GM18508 (cell line): ENCODE measurements at regions not wholly inside any gene's neighbourhood (a gene's known extent, or its start where the extent isn't known, plus 50 kb on each side); places are given as distances from the start of the nearest gene placed in this dataset.
A peak's percentile ranks its signal among the peaks of the same experiment; 100 is the strongest.
"Not testable (repeated sequence)": the region's sequence is repeated elsewhere in the genome, so short reads cannot be mapped to it uniquely, and the experiment has no call there.

Source experiments
- ATAC-seq: cut with Tn5 transposase; IDR thresholded peaks from one replicate; pipeline ENCODE4 v1.9.1; 2021; ENCODE audit warnings: moderate number of reproducible peaks; ENCODE audit not compliant: insufficient read depth, unreplicated experiment

- not testable (repeated sequence) for ATAC-seq
Measured at GRCh38 chr6:115480543-115480942, 580.1 kb downstream of the FRK start.

- ATAC-seq, result no peak
Measured at GRCh38 chr6:115474443-115475041, 586.1 kb downstream of the FRK start.

GRCh38 chr6:115468272-115469005 is 592.3 kb downstream of the FRK start:
- ATAC-seq, result no peak

GRCh38 chr6:115467726-115468125 is 593.0 kb downstream of the FRK start:
- ATAC-seq, result no peak

GRCh38 chr6:115460913-115461312 is 599.8 kb downstream of the FRK start:
- ATAC-seq, result no peak

GRCh38 chr6:115456848-115457247 is 603.8 kb downstream of the FRK start:
- no peak for ATAC-seq

GRCh38 chr6:115443825-115444478 is 616.7 kb downstream of the FRK start:
- ATAC-seq, result no peak

- no peak for ATAC-seq
Measured at GRCh38 chr6:115442323-115442722, 618.4 kb downstream of the FRK start.

- no peak for ATAC-seq
Measured at GRCh38 chr6:115441651-115442050, 619.0 kb downstream of the FRK start.

GRCh38 chr6:115415378-115415777 is 645.3 kb downstream of the FRK start:
- ATAC-seq, result no peak

GRCh38 chr6:115414916-115415315 is 645.8 kb downstream of the FRK start:
- not testable (repeated sequence) for ATAC-seq

GRCh38 chr6:115411756-115412155 is 648.9 kb downstream of the FRK start:
- ATAC-seq, result no peak

- no peak for ATAC-seq
Measured at GRCh38 chr6:115404446-115404845, 656.2 kb downstream of the FRK start.

- no peak for ATAC-seq
Measured at GRCh38 chr6:115398607-115399006, 662.1 kb downstream of the FRK start.

GRCh38 chr6:115396112-115396906 is 664.4 kb downstream of the FRK start:
- no peak for ATAC-seq

- no peak for ATAC-seq
Measured at GRCh38 chr6:115393821-115394220, 666.9 kb downstream of the FRK start.

- ATAC-seq, result no peak
Measured at GRCh38 chr6:115370202-115370601, 690.5 kb downstream of the FRK start.

- ATAC-seq, result no peak
Measured at GRCh38 chr6:115365783-115366182, 694.9 kb downstream of the FRK start.

GRCh38 chr6:115363379-115363778 is 697.3 kb downstream of the FRK start:
- peak; percentile 87 for ATAC-seq

- no peak for ATAC-seq
Measured at GRCh38 chr6:115362234-115362633, 698.5 kb downstream of the FRK start.
